Ovary (tissue), 7 donors: ENCODE measurements at regions not wholly inside any gene's neighbourhood (a gene's known extent, or its start where the extent isn't known, plus 50 kb on each side); places are given as distances from the start of the nearest gene placed in this dataset.

Experiments
- DNase-seq, 5 donors: peaks; one replicate each; pipeline ENCODE4 v3.0.0-alpha.2; 2019 to 2020
- H3K27ac ChIP-seq, 2 donors: fragments of 200-600 bp; one replicate each; pipeline versions ENCODE4 v1.5.1 to v1.8.0; 2019 to 2022
- H3K27me3 ChIP-seq: fragments of 200-600 bp; one replicate; pipeline ENCODE4 v1.8.0; 2022
- H3K36me3 ChIP-seq: fragments of 200-600 bp; sonication (generic); one replicate; pipeline ENCODE4 v1.5.1; 2019
- H3K4me1 ChIP-seq: one replicate; pipeline ENCODE4 v1.8.1; 2013; ENCODE audit warnings: mild to moderate bottlenecking, moderate library complexity; ENCODE audit not compliant: insufficient read depth
- H3K4me3 ChIP-seq: fragments of 200-600 bp; sonication (generic); one replicate; pipeline ENCODE4 v1.5.1; 2017
- H3K9me3 ChIP-seq, 2 donors: fragments of 200-600 bp in 1 of 2; sonication (generic) in 1 of 2; one replicate each; pipeline versions ENCODE4 v1.5.1 to v1.8.1; 2013 to 2019; ENCODE audit warnings: mild to moderate bottlenecking in 1 of 2, moderate library complexity in 1 of 2
- CTCF ChIP-seq, 3 donors: fragments of 450-650 bp in 2 of 3; fragments of 200-600 bp in 1 of 3; IDR thresholded peaks; one replicate each; pipeline versions ENCODE4 v1.5.1 to v1.8.0; 2016 to 2022; ENCODE audit warnings: antibody characterized with exemption in 3 of 3, mild to moderate bottlenecking in 1 of 3
- EP300 ChIP-seq: sonication (generic); formaldehyde crosslinking; IDR thresholded peaks from one replicate; pipeline ENCODE4 v1.6.1; 2017; ENCODE audit warnings: antibody characterized with exemption
- POLR2A ChIP-seq: fragments of 450-650 bp; IDR thresholded peaks from one replicate; pipeline ENCODE4 v1.6.1; 2017; ENCODE audit warnings: antibody characterized with exemption, mild to moderate bottlenecking, moderate library complexity
- WGBS, 3 donors: extraction: QIAGEN DNeasy Blood & Tissue Kit in 1 of 3; methylation state at CpG; one replicate each; pipeline versions ENCODE4 v1.1.5 to v1.1.7; 2013 to 2017; 5-methylcytosine and 5-hydroxymethylcytosine counted together
- intact Hi-C, 4 donors: fragments of 100-400 bp; cut with DNase I; formaldehyde crosslinking; loops; one replicate each; pipeline versions ENCODE4 v1.11.0 to v1.15.1; 2022 to 2023
- donor health status: DM: no; HTN: no; CAD: no; lungs with moderate emphysema.
- donor health status: DM: no; HTN: no; CAD: no.
- donor health status: Bipolar disorder and iron deficiency.
- donor health status: DM: no; HTN: no; CAD: no.
- donor health status: DM: yes; HTN: yes; CAD: no.

- H3K36me3 ChIP-seq, result no peaks in the 10 kb centered on the region
- H3K27ac ChIP-seq, result no peak overlapping the region
- H3K4me3 ChIP-seq, result no peak overlapping the region
- no peak for TF ChIP-seq EP300
- TF ChIP-seq CTCF (IDR thresholded peaks at IDR 0.05), result no peak
- no peak for TF ChIP-seq POLR2A
- no peaks in the 10 kb centered on the region for H3K4me1 ChIP-seq
- no peaks in the 10 kb centered on the region for H3K9me3 ChIP-seq
- no peak for DNase-seq
- intact Hi-C loops, result no loop called here
- no peaks in the 10 kb centered on the region for H3K27me3 ChIP-seq
- WGBS, 3 donors, result 76 to 84% (median 76%) methylated on average over 5 of the region's 5 CpGs
Observed at GRCh38 chr20:57769756-57770155, 59.9 kb upstream of the PMEPA1 start.

GRCh38 chr20:57768519-57768918 is 58.7 kb upstream of the PMEPA1 start:
- no peak for DNase-seq
- H3K36me3 ChIP-seq, result no peaks in the 10 kb centered on the region
- H3K27ac ChIP-seq, result no peak overlapping the region
- intact Hi-C loops, result no loop called here
- TF ChIP-seq EP300, result no peak
- no peak for TF ChIP-seq CTCF (IDR thresholded peaks at IDR 0.05)
- TF ChIP-seq POLR2A, result no peak
- H3K4me1 ChIP-seq, result no peaks in the 10 kb centered on the region
- no peaks in the 10 kb centered on the region for H3K9me3 ChIP-seq
- H3K4me3 ChIP-seq, result no peak overlapping the region
- H3K27me3 ChIP-seq, result no peaks in the 10 kb centered on the region
- 87 to 93% (median 91%) methylated on average over 1 of the region's 1 CpG for WGBS, 3 donors

- Histone ChIP-seq H3K4me1 (no peaks in the 10 kb centered on the region), H3K36me3 (no peaks in the 10 kb centered on the region), H3K27ac (no peak overlapping the region), H3K27me3 (no peaks in the 10 kb centered on the region), H3K4me3 (no peak overlapping the region), H3K9me3 (no peaks in the 10 kb centered on the region)
- no peak for TF ChIP-seq EP300
- TF ChIP-seq POLR2A, result no peak
- no peak for TF ChIP-seq CTCF (IDR thresholded peaks at IDR 0.05)
- intact Hi-C loops, result no loop called here
- DNase-seq, result no peak
Observed at GRCh38 chr20:57767441-57767840, 57.6 kb upstream of the PMEPA1 start.

- no peak overlapping the region for H3K27ac ChIP-seq
- intact Hi-C loops, result no loop called here
- no peak for DNase-seq
- no peaks in the 10 kb centered on the region for H3K36me3 ChIP-seq
- H3K27me3 ChIP-seq, result no peaks in the 10 kb centered on the region
- no peak overlapping the region for H3K4me3 ChIP-seq
- TF ChIP-seq CTCF (IDR thresholded peaks at IDR 0.05) (no peak), EP300 (no peak), POLR2A (no peak)
- no peaks in the 10 kb centered on the region for H3K9me3 ChIP-seq
- WGBS, 3 donors, result 40 to 47% (median 45%) methylated on average over 4 of the region's 4 CpGs
- H3K4me1 ChIP-seq, result no peaks in the 10 kb centered on the region
Observed at GRCh38 chr20:57763235-57763595, 53.4 kb upstream of the PMEPA1 start.
